DND-41 (cell line): ENCODE measurements at regions not wholly inside any gene's neighbourhood (a gene's known extent, or its start where the extent isn't known, plus 50 kb on each side); places are given as distances from the start of the nearest gene placed in this dataset.

Source experiments
- ATAC-seq: fragments of 200-7000 bp; cut with Tn5 transposase; 3 replicates; pipeline ENCODE4 v1.9.1; 2021; ENCODE audit warnings: low read depth; ENCODE audit not compliant: insufficient read depth
- DNase-seq: peaks from one replicate; pipeline ENCODE4 v3.0.0-alpha.2; 2020
- H2AFZ ChIP-seq: 2 replicates; pipeline ENCODE4 v1.6.0; 2012; ENCODE audit warnings: low read depth, low read length
- H3K27ac ChIP-seq: 2 replicates; pipeline ENCODE4 v1.5.1; 2012; ENCODE audit warnings: low read length, inconsistent platforms
- H3K27me3 ChIP-seq: fragments of 200-600 bp; sonication (generic); 2 replicates; pipeline ENCODE4 v1.6.0; 2012; ENCODE audit warnings: low read length, mild to moderate bottlenecking, inconsistent platforms; ENCODE audit not compliant: insufficient read depth, poor library complexity
- H3K36me3 ChIP-seq: 2 replicates; pipeline ENCODE4 v1.5.1; 2012; ENCODE audit warnings: low read length, inconsistent platforms; ENCODE audit not compliant: insufficient read depth
- H3K4me1 ChIP-seq: 2 replicates; pipeline ENCODE4 v1.5.1; 2012; ENCODE audit warnings: mild to moderate bottlenecking, low read length; ENCODE audit not compliant: insufficient read depth
- H3K4me2 ChIP-seq: 2 replicates; pipeline ENCODE4 v1.6.0; 2012; ENCODE audit warnings: mild to moderate bottlenecking, moderate library complexity, low read length, inconsistent platforms; ENCODE audit not compliant: insufficient read depth
- H3K4me3 ChIP-seq, 2 experiments: fragments of 200-600 bp in 1 of 2; shearing (Covaris generic) in 1 of 2; 2 replicates each; pipeline ENCODE4 v1.5.1; 2012 to 2016; ENCODE audit warnings: inconsistent platforms in 2 of 2, low read length in 2 of 2, mild to moderate bottlenecking in 2 of 2, low read depth in 1 of 2, moderate library complexity in 1 of 2
- H3K79me2 ChIP-seq: 2 replicates; pipeline ENCODE4 v1.6.0; 2012; ENCODE audit warnings: low read length, inconsistent platforms; ENCODE audit not compliant: insufficient read depth
- H3K9ac ChIP-seq: 2 replicates; pipeline ENCODE4 v1.6.0; 2012; ENCODE audit warnings: low read depth, mild to moderate bottlenecking, inconsistent platforms, low read length, moderate library complexity
- H3K9me3 ChIP-seq: 2 replicates; pipeline ENCODE4 v1.5.1; 2012; ENCODE audit warnings: low read length, moderate library complexity, mild to moderate bottlenecking, inconsistent platforms; ENCODE audit not compliant: insufficient read depth, severe bottlenecking
- H4K20me1 ChIP-seq: 2 replicates; pipeline ENCODE4 v1.6.0; 2012; ENCODE audit warnings: low read length; ENCODE audit not compliant: insufficient read depth
- CTCF ChIP-seq: IDR thresholded peaks from 2 replicates; pipeline ENCODE4 v1.5.1; 2012; ENCODE audit warnings: borderline replicate concordance, low read length, moderate library complexity, mild to moderate bottlenecking; ENCODE audit not compliant: poor library complexity, severe bottlenecking; ENCODE audit errors: extremely low read depth
- EZH2 ChIP-seq: IDR thresholded peaks from 3 replicates; pipeline ENCODE4 v1.6.1; 2012; ENCODE audit warnings: borderline replicate concordance, low read depth, mild to moderate bottlenecking, moderate library complexity, low read length, inconsistent platforms; ENCODE audit not compliant: severe bottlenecking

- no peaks in the 10 kb centered on the region for H3K36me3 ChIP-seq
- H3K4me1 ChIP-seq = no peaks in the 10 kb centered on the region
- H3K9me3 ChIP-seq = no peaks in the 10 kb centered on the region
- H3K4me2 ChIP-seq = no peak overlapping the region
- H3K9ac ChIP-seq = no peak overlapping the region
- no peak overlapping the region for H3K4me3 ChIP-seq
- ATAC-seq (no peak), DNase-seq (no peak)
- H3K27me3 ChIP-seq = peaks cover 9% of the 10 kb centered on the region
- H3K79me2 ChIP-seq = no peaks in the 10 kb centered on the region
- H3K27ac ChIP-seq = no peak overlapping the region
- no peak for TF ChIP-seq EZH2
- no peak for TF ChIP-seq CTCF
- H2AFZ ChIP-seq = no peak overlapping the region
- no peaks in the 10 kb centered on the region for H4K20me1 ChIP-seq
These were observed 173.8 kb upstream of the GHITM start for GRCh38 chr10:83965473-83965872.

GRCh38 chr10:83968052-83968451 lies 171.3 kb upstream of the GHITM start:
- Histone ChIP-seq H3K4me2 (no peak overlapping the region), H3K27me3 (peaks cover 6% of the 10 kb centered on the region), H3K9ac (no peak overlapping the region), H3K4me1 (no peaks in the 10 kb centered on the region), H2AFZ (no peak overlapping the region), H3K4me3 (no peak overlapping the region), H3K36me3 (no peaks in the 10 kb centered on the region), H4K20me1 (no peaks in the 10 kb centered on the region), H3K79me2 (no peaks in the 10 kb centered on the region), H3K9me3 (no peaks in the 10 kb centered on the region), H3K27ac (no peak overlapping the region)
- DNase-seq (no peak), ATAC-seq (no peak)
- TF ChIP-seq CTCF = no peak

- ATAC-seq (no peak), DNase-seq (no peak)
- Histone ChIP-seq H3K36me3 (no peaks in the 10 kb centered on the region), H3K4me3 (no peak overlapping the region), H3K9ac (no peak overlapping the region), H3K27ac (no peak overlapping the region), H3K4me2 (no peak overlapping the region), H3K27me3 (no peaks in the 10 kb centered on the region), H3K4me1 (peaks cover 7% of the 10 kb centered on the region), H3K79me2 (no peaks in the 10 kb centered on the region), H3K9me3 (no peaks in the 10 kb centered on the region), H4K20me1 (no peaks in the 10 kb centered on the region), H2AFZ (no peak overlapping the region)
- TF ChIP-seq EZH2 (no peak), CTCF (no peak)
These were observed 160.5 kb upstream of the GHITM start for GRCh38 chr10:83978681-83979383.
